Transverse colon (tissue), 4 donors: ENCODE measurements at regions not wholly inside any gene's neighbourhood (a gene's known extent, or its start where the extent isn't known, plus 50 kb on each side); places are given as distances from the start of the nearest gene placed in this dataset.

Experiments
- POLR2A ChIP-seq: fragments of 450-650 bp; IDR thresholded peaks from one replicate; pipeline ENCODE4 v1.6.1; 2016; ENCODE audit warnings: antibody characterized with exemption, mild to moderate bottlenecking, moderate library complexity
- POLR2AphosphoS5 ChIP-seq, 3 donors: sonication (generic); formaldehyde crosslinking; IDR thresholded peaks; one replicate each; pipeline ENCODE4 v1.6.1; 2016; ENCODE audit warnings: antibody characterized with exemption in 3 of 3
- TF ChIP-seq, protein P1 (sequence below), 5 experiments: fragments of 200-600 bp in 3 of 5; fragments of 450-650 bp in 2 of 5; sonication (generic) in 3 of 5; IDR thresholded peaks; 1 replicate in 2 of 5; 2 replicates in 3 of 5; pipeline ENCODE4 v1.5.1; 2016 to 2017; ENCODE audit warnings: antibody characterized with exemption in 5 of 5, inconsistent platforms in 3 of 5, mild to moderate bottlenecking in 2 of 5, moderate library complexity in 1 of 5

DNA sequence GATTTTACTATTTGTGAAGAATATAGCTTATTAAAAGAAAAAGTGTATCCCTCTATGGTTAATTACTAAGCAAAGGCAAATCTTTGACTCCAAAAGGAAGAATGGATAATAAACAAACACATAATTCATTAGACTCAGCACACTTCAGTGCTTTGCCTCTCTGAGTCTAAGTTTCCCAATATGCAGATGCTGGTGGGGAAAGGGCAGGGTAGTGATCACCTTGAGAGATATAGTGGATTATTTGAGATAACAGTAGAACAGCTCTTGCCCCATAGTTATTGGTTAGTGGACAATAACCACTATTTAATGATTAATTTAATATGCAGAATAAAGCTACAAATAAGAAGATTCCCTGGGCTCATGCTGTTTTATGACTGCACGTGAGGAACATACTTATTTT lies 98.2 kb upstream of the SLC8A1 start:
- no peak for TF ChIP-seq POLR2A
- TF ChIP-seq, protein P1, sequence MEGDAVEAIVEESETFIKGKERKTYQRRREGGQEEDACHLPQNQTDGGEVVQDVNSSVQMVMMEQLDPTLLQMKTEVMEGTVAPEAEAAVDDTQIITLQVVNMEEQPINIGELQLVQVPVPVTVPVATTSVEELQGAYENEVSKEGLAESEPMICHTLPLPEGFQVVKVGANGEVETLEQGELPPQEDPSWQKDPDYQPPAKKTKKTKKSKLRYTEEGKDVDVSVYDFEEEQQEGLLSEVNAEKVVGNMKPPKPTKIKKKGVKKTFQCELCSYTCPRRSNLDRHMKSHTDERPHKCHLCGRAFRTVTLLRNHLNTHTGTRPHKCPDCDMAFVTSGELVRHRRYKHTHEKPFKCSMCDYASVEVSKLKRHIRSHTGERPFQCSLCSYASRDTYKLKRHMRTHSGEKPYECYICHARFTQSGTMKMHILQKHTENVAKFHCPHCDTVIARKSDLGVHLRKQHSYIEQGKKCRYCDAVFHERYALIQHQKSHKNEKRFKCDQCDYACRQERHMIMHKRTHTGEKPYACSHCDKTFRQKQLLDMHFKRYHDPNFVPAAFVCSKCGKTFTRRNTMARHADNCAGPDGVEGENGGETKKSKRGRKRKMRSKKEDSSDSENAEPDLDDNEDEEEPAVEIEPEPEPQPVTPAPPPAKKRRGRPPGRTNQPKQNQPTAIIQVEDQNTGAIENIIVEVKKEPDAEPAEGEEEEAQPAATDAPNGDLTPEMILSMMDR (IDR thresholded peaks at IDR 0.05): no peak
- TF ChIP-seq POLR2AphosphoS5 (IDR thresholded peaks at IDR 0.05): no peak
